ENCODE measurements at regions not wholly inside any gene's neighbourhood (a gene's known extent, or its start where the extent isn't known, plus 50 kb on each side); places are given as distances from the start of the nearest gene placed in this dataset.

DNA sequence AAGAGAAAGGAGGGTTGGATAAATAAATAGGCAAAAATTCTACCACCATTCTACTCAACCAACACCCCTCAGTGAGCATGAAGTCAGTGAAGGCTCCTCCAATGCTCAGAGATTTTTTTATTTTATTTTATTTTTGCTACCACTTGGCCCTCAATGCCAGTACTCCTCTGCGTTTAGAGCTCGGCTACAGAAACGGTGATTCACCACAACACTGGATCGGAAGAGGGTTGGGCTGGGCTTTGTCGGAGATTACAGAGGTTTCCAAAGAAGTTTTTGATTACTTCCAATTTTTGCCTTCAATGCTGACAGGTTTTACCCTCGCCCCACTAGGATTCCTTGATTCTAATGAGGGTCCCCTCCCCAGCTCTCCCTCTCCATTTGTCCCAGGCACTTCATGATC, 1027.2 kb upstream of the TMEM132C start:
- TF ChIP-seq, protein P1, sequence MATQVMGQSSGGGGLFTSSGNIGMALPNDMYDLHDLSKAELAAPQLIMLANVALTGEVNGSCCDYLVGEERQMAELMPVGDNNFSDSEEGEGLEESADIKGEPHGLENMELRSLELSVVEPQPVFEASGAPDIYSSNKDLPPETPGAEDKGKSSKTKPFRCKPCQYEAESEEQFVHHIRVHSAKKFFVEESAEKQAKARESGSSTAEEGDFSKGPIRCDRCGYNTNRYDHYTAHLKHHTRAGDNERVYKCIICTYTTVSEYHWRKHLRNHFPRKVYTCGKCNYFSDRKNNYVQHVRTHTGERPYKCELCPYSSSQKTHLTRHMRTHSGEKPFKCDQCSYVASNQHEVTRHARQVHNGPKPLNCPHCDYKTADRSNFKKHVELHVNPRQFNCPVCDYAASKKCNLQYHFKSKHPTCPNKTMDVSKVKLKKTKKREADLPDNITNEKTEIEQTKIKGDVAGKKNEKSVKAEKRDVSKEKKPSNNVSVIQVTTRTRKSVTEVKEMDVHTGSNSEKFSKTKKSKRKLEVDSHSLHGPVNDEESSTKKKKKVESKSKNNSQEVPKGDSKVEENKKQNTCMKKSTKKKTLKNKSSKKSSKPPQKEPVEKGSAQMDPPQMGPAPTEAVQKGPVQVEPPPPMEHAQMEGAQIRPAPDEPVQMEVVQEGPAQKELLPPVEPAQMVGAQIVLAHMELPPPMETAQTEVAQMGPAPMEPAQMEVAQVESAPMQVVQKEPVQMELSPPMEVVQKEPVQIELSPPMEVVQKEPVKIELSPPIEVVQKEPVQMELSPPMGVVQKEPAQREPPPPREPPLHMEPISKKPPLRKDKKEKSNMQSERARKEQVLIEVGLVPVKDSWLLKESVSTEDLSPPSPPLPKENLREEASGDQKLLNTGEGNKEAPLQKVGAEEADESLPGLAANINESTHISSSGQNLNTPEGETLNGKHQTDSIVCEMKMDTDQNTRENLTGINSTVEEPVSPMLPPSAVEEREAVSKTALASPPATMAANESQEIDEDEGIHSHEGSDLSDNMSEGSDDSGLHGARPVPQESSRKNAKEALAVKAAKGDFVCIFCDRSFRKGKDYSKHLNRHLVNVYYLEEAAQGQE (IDR thresholded peaks at IDR 0.05; ENCODE audit: borderline replicate concordance) = no peak
- TF ChIP-seq EP300 (conservative IDR thresholded peaks at IDR 0.05; ENCODE audit: poor library complexity, severe bottlenecking) (no peak), RAD21 (conservative IDR thresholded peaks at IDR 0.05) (no peak), MXI1 (conservative IDR thresholded peaks at IDR 0.05; ENCODE audit: poor library complexity, severe bottlenecking) (no peak), TAF1 (IDR thresholded peaks at IDR 0.05; ENCODE audit: low read depth) (no peak), EZH2 (IDR thresholded peaks at IDR 0.05; ENCODE audit: borderline replicate concordance, insufficient read depth, low read length, poor library complexity, severe bottlenecking) (no peak)
- TF ChIP-seq, protein P2, sequence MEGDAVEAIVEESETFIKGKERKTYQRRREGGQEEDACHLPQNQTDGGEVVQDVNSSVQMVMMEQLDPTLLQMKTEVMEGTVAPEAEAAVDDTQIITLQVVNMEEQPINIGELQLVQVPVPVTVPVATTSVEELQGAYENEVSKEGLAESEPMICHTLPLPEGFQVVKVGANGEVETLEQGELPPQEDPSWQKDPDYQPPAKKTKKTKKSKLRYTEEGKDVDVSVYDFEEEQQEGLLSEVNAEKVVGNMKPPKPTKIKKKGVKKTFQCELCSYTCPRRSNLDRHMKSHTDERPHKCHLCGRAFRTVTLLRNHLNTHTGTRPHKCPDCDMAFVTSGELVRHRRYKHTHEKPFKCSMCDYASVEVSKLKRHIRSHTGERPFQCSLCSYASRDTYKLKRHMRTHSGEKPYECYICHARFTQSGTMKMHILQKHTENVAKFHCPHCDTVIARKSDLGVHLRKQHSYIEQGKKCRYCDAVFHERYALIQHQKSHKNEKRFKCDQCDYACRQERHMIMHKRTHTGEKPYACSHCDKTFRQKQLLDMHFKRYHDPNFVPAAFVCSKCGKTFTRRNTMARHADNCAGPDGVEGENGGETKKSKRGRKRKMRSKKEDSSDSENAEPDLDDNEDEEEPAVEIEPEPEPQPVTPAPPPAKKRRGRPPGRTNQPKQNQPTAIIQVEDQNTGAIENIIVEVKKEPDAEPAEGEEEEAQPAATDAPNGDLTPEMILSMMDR (IDR thresholded peaks at IDR 0.05; ENCODE audit: poor library complexity, severe bottlenecking) = no peak
